IPS-15b (cell line): ENCODE measurements at regions not wholly inside any gene's neighbourhood (a gene's known extent, or its start where the extent isn't known, plus 50 kb on each side); places are given as distances from the start of the nearest gene placed in this dataset.

Source experiments
- H3K27me3 ChIP-seq: one replicate; pipeline ENCODE4 v1.6.1; 2013; ENCODE audit warnings: low read length; ENCODE audit not compliant: control insufficient read depth, insufficient read depth
- H3K36me3 ChIP-seq: one replicate; pipeline ENCODE4 v1.6.1; 2013; ENCODE audit warnings: low read length; ENCODE audit not compliant: control insufficient read depth, insufficient read depth
- H3K4me1 ChIP-seq: one replicate; pipeline ENCODE4 v1.6.1; 2013; ENCODE audit warnings: mild to moderate bottlenecking, low read length; ENCODE audit not compliant: control insufficient read depth, insufficient read depth
- H3K4me3 ChIP-seq: one replicate; pipeline ENCODE4 v1.5.1; 2013; ENCODE audit warnings: low read depth, low read length
- H3K9ac ChIP-seq: one replicate; pipeline ENCODE4 v1.6.1; 2013; ENCODE audit warnings: low read depth, mild to moderate bottlenecking, low read length
- H3K9me3 ChIP-seq: one replicate; pipeline ENCODE4 v1.6.1; 2013; ENCODE audit warnings: mild to moderate bottlenecking, low read length; ENCODE audit not compliant: control insufficient read depth, insufficient read depth

DNA sequence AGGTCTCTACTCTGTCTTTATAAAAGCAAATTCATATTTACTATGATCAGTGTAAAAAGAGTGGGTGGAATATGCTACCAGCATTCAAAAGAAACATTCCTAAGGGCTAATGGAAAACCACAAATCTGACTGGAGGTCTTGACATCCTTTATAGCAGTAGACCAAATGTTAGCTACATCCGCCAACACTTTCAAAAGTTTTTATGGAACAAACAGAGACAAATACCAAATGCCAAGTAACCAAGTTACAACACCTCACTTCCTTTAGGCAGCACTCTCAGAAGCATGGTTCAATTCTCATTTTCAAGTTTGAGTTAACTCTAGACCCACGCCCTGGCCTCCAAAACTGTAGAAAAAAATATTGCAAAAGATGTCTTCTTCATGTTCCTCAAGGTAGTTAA lies 78.3 kb upstream of the SETBP1 start:
- no peak overlapping the region for H3K4me3 ChIP-seq
- no peaks in the 10 kb centered on the region for H3K36me3 ChIP-seq
- H3K9me3 ChIP-seq, result no peaks in the 10 kb centered on the region
- H3K9ac ChIP-seq, result no peak overlapping the region
- no peaks in the 10 kb centered on the region for H3K27me3 ChIP-seq
- peaks cover 2% of the 10 kb centered on the region for H3K4me1 ChIP-seq

DNA sequence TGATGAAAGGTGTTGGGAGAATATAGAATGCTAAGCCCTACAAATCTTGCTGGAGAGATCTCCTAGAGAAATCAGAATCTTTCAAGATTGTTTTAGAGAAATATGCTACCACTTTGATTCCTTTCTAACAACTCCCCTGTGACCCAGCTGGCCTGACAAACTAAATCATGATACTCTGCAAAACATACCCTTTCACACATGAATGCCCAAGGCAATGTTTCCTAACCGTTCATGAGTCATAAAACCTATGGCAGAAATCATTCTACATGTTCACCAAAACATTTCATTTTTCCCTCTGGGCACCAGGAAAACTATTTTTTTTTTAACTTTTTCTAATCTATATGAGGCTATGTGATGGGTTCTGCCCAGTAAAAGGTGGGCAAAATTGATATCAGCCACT lies 77.8 kb upstream of the SETBP1 start:
- Histone ChIP-seq H3K27me3 (no peaks in the 10 kb centered on the region), H3K4me1 (peaks cover 2% of the 10 kb centered on the region), H3K9me3 (no peaks in the 10 kb centered on the region), H3K4me3 (no peak overlapping the region), H3K9ac (no peak overlapping the region), H3K36me3 (no peaks in the 10 kb centered on the region)

DNA sequence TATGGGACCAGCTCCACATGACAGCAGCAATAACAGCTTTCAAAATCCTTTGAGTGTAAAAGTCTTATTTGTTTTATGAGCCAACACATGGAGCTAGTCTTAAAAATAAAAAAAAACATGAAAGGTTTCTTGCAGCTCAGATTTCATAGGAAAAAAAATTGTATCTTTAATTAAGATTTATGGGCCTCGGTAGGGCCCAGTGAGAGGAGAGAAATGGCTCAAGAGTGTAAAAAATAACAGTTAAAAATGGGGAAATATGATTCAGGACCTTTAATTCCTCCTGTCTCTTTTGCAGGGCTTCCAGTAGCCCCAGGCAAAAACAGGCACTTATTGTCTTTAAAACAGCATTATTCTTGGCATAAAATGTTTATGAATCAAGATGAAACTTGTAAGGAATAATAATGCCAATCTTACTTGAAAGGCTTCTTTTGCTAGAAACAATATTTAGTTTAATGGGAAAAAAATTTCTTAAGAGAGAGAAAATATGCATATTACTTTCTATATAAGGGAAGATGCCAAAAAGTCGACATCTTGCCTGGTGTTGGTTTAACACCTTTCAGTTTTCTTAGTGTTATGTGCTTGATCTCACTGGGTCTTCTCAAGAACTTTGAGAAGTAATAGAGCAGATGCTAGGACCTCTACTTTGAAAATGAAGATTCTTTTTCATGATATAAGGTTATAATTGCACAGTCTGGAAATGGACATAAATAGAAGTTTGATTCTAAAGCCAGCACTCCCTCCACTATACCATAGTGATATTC lies 71.3 kb upstream of the SETBP1 start:
- Histone ChIP-seq H3K36me3 (no peaks in the 10 kb centered on the region), H3K9ac (no peak overlapping the region), H3K4me1 (no peaks in the 10 kb centered on the region), H3K4me3 (no peak overlapping the region), H3K9me3 (no peaks in the 10 kb centered on the region), H3K27me3 (no peaks in the 10 kb centered on the region)

DNA sequence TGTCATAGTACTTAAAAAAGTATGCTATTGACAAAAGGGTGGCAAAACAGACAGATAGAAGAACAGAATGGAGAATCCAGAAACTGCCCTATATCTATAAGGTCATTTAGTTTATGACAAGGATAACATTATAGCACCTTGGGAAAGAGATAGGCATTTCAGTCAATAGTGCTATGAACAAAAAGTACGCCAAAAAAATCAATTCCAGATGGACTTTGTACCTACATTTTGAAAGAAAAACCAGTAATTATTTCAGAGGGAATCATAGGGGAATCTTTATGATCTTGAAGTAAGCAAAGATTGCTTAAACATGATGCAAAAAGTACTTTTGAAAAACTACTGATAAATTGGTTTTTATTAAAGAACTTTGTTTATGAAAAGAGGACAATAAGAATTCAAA lies 59.9 kb upstream of the SETBP1 start:
- Histone ChIP-seq H3K27me3 (no peaks in the 10 kb centered on the region), H3K9me3 (no peaks in the 10 kb centered on the region), H3K36me3 (no peaks in the 10 kb centered on the region), H3K4me1 (no peaks in the 10 kb centered on the region), H3K4me3 (no peak overlapping the region), H3K9ac (no peak overlapping the region)

DNA sequence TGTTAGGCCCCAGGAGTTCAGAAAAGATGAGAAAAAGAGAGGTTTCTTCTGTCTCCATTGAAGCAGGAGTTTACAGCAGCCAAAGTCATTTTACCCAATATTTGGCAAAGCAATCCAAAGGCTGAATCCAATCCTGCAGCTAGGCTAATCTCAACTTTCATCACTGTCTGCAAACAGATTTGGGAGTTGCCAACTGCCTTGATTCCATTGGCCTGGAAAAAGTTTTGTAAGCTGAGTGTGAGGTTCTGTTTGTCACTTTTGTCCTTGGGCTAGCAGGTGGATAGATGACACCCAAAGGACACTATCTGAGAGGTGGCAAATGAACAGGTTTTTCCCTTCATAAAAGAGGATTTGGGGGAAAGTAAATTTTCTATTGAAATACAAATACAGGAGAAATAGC lies 56.6 kb upstream of the SETBP1 start:
- no peaks in the 10 kb centered on the region for H3K36me3 ChIP-seq
- H3K4me3 ChIP-seq, result no peak overlapping the region
- no peaks in the 10 kb centered on the region for H3K27me3 ChIP-seq
- no peaks in the 10 kb centered on the region for H3K4me1 ChIP-seq
- H3K9ac ChIP-seq, result no peak overlapping the region
- H3K9me3 ChIP-seq, result no peaks in the 10 kb centered on the region

DNA sequence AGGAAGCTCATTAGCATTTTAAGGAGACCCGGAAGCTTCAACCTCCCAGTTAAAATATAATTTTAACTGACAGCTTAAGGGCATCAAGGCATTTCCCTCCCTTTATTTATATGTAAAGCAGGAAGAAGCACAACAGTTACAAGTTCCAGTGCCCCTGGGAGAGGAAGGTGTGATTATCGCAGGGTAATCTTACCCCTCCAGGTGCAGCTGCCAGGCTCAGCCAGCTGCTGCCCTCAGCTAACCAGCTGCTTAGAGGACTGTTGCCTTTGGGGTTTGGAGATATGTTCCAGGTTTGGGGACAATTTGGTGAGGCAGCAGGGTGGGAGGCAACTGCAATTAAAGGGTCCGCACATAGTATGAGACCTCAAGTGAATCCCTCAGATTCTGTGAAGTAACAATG lies 55.3 kb upstream of the SETBP1 start:
- no peaks in the 10 kb centered on the region for H3K9me3 ChIP-seq
- no peaks in the 10 kb centered on the region for H3K36me3 ChIP-seq
- H3K4me3 ChIP-seq, result no peak overlapping the region
- no peak overlapping the region for H3K9ac ChIP-seq
- no peaks in the 10 kb centered on the region for H3K4me1 ChIP-seq
- no peaks in the 10 kb centered on the region for H3K27me3 ChIP-seq

DNA sequence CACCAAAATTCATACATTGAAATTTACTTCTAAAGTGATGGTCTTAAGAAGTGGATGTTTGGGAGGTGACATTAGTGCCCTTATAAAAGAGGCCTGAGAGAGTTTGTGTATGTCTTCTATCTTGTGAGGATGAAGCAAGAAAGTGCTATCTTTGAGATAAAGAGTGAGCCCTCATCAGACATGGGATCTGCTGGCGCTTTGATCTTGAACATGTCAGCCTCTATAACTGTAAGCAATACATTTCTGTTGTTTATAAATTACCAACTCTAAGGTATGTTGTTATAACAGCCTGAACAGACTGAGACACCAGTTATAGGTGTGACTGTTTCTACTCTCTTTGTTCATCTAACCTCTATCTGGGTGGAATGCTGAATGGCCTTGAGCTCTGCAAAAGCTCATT lies 54.5 kb upstream of the SETBP1 start:
- H3K4me1 ChIP-seq, result no peaks in the 10 kb centered on the region
- H3K36me3 ChIP-seq, result no peaks in the 10 kb centered on the region
- H3K27me3 ChIP-seq, result no peaks in the 10 kb centered on the region
- no peak overlapping the region for H3K9ac ChIP-seq
- H3K9me3 ChIP-seq, result no peaks in the 10 kb centered on the region
- no peak overlapping the region for H3K4me3 ChIP-seq

DNA sequence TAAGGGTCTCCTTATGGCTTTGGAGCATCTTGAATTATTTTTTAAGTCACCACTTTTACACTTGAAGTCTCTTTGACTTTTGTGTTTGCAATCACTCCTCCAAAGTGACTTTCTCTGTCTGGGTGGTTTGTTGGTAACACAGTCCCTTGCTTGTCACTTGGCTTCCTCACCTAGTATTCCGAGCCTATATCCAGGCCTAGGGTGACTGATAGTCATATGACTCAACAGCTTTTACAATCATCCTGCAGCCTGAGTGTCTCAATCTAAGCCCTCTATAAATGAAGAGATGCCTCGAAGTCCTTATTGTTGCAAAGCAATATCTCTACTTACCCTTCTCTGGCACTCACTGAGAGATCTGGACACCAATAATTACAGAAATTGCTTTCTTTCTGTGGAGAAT lies 53.9 kb upstream of the SETBP1 start:
- Histone ChIP-seq H3K4me1 (no peaks in the 10 kb centered on the region), H3K4me3 (no peak overlapping the region), H3K9me3 (no peaks in the 10 kb centered on the region), H3K9ac (no peak overlapping the region), H3K36me3 (no peaks in the 10 kb centered on the region), H3K27me3 (no peaks in the 10 kb centered on the region)

DNA sequence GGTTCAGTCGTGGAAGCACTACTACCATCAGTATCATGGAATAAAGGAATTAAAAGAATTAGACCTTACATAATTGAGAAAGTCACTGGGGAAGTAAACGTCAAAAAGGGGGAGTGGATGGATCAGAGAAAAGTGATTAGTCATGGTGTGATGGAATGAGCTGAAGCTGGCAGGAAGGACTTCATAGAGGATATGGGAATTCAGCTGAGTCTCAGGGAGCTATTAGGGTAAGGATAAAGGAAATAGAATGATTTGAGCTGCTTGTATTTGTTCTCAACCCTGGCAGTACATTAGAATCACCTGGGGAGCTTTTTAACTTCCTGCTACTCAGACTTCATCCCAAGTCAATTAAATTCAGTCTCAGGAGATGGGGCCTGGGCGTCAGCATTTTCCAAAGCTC lies 53.4 kb upstream of the SETBP1 start:
- H3K4me3 ChIP-seq, result no peak overlapping the region
- H3K36me3 ChIP-seq, result no peaks in the 10 kb centered on the region
- no peaks in the 10 kb centered on the region for H3K27me3 ChIP-seq
- no peaks in the 10 kb centered on the region for H3K4me1 ChIP-seq
- H3K9me3 ChIP-seq, result no peaks in the 10 kb centered on the region
- H3K9ac ChIP-seq, result no peak overlapping the region

DNA sequence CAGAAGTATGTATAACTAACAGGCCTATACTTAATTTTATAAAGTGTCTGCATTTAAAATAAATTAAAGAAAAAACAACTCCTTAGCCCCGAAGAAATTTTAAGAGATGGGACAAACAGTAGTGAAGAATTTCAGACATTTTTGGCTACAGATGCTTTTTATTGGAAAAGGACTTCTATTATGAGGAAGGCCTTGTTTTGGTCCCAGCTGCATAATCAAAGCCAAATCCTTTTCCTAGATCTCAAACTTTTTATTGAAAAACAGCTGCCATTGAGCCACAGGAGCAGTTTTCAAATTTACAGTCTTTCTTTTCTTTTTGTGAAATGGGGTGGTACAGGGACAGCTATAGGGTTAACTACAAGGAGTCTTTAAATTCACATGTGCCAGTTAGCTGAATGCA lies 51.3 kb upstream of the SETBP1 start:
- Histone ChIP-seq H3K9ac (no peak overlapping the region), H3K9me3 (no peaks in the 10 kb centered on the region), H3K4me3 (no peak overlapping the region), H3K27me3 (no peaks in the 10 kb centered on the region), H3K36me3 (no peaks in the 10 kb centered on the region), H3K4me1 (no peaks in the 10 kb centered on the region)

DNA sequence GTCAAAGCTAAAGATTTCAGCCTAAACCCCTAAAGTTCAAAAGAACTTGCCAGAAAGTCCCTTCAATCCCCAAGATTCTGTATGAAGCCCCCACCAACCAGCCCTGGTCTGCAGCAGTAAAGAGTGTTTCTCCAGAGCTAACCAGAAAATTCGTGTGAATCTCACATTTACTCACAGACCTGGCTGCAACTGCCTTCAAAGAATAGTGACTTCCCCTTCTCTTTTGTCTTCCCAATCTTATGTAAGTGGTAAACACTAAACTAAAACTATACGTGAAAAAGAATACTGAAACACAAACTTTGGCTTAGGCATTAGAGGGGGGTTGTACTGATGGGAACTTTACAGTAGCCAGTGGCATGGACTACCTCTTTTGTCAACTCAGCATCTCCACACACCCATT lies 50.6 kb upstream of the SETBP1 start:
- no peaks in the 10 kb centered on the region for H3K4me1 ChIP-seq
- H3K4me3 ChIP-seq, result no peak overlapping the region
- no peaks in the 10 kb centered on the region for H3K9me3 ChIP-seq
- no peak overlapping the region for H3K9ac ChIP-seq
- no peaks in the 10 kb centered on the region for H3K36me3 ChIP-seq
- H3K27me3 ChIP-seq, result no peaks in the 10 kb centered on the region
